ENCODE measurements at regions not wholly inside any gene's neighbourhood (a gene's known extent, or its start where the extent isn't known, plus 50 kb on each side); places are given as distances from the start of the nearest gene placed in this dataset.

DNA sequence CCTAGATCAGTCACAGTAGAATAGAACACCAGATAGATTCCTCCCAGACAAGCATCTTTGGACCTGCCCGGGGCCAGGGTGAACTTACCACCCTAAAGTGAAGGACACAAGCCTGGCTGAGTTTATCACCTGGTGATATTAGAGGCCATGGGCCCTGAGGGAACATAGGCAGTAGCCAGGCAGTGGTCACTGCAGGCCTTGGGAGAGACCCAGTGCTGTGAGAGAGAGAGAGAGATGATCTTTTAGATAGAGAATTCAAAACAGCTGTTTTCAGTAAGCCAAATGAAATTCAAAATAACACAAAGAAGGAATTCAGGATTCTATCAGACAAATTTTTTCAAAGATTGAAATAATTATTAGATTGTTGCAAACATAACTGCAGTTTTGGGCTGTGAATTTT is 1679.9 kb downstream of the EFNB2 start:
- Histone ChIP-seq H2BK120ac (ENCODE audit: low read depth, low read length) (no peak overlapping the region), H3K4me3 (ENCODE audit: insufficient read depth, low read depth, low read length) (no peak overlapping the region), H3K9ac (ENCODE audit: low read depth, low read length) (no peak overlapping the region), H2AK9ac (replicated peaks; ENCODE audit: low read depth, low read length, poor library complexity) (no peak overlapping the region), H3K9me1 (ENCODE audit: insufficient read depth, low read length) (no peaks in the 10 kb centered on the region), H3K4me2 (ENCODE audit: low read depth, low read length) (no peak overlapping the region), H4K8ac (ENCODE audit: low read depth in 2 of 2, low read length in 2 of 2) (no peak overlapping the region), H3K18ac (ENCODE audit: low read depth, low read length) (no peak overlapping the region), H3K27ac (ENCODE audit: insufficient read depth, low read length) (no peak overlapping the region), H2AFZ (replicated peaks; ENCODE audit: low read length, poor library complexity) (no peak overlapping the region), H2BK15ac (ENCODE audit: low read depth, low read length) (no peak overlapping the region), H3K4me1 (ENCODE audit: control insufficient read depth, insufficient read depth, low read length) (no peaks in the 10 kb centered on the region), H4K5ac (ENCODE audit: low read depth, low read length) (no peak overlapping the region), H2BK5ac (ENCODE audit: low read depth, low read length, poor library complexity, severe bottlenecking) (no peak overlapping the region), H3K56ac (ENCODE audit: extremely low read depth, insufficient read depth, low read length) (no peak overlapping the region), H3K36me3 (ENCODE audit: control insufficient read depth, insufficient read depth, low read length) (no peaks in the 10 kb centered on the region), H3K4ac (ENCODE audit: low read depth, low read length) (no peak overlapping the region), H4K20me1 (ENCODE audit: insufficient read depth, low read length) (no peaks in the 10 kb centered on the region), H3K27me3 (ENCODE audit: control insufficient read depth, insufficient read depth, low read length) (no peaks in the 10 kb centered on the region), H2AK5ac (ENCODE audit: low read depth, low read length) (no peak overlapping the region), H3K23ac (ENCODE audit: low read depth, low read length) (no peak overlapping the region), H3K9me3 (ENCODE audit: control insufficient read depth, insufficient read depth, low read length) (peaks cover 7% of the 10 kb centered on the region), H3K14ac (replicated peaks; ENCODE audit: low read depth, low read length) (no peak overlapping the region), H4K91ac (ENCODE audit: insufficient read depth, low read depth, low read length) (no peak overlapping the region), H2BK20ac (ENCODE audit: low read depth, low read length) (no peak overlapping the region), H3K79me1 (ENCODE audit: low read depth in 1 of 2, low read length in 2 of 2) (no peaks in the 10 kb centered on the region)
- no peak for TF ChIP-seq CTCF (conservative IDR thresholded peaks at IDR 0.05; ENCODE audit: low read depth, low read length)
- TF ChIP-seq RCOR1 (IDR thresholded peaks at IDR 0.05; ENCODE audit: insufficient replicate concordance, low read length) = no peak
- no peak for TF ChIP-seq MAZ (IDR thresholded peaks at IDR 0.05; ENCODE audit: borderline replicate concordance, low read depth, low read length)
- TF ChIP-seq BHLHE40 (IDR thresholded peaks at IDR 0.05; ENCODE audit: low read depth, low read length) = no peak
- TF ChIP-seq NFE2L2 (IDR thresholded peaks at IDR 0.05; ENCODE audit: low read depth, low read length) = no peak
- no peak for TF ChIP-seq MXI1 (IDR thresholded peaks at IDR 0.05; ENCODE audit: borderline replicate concordance, low read depth, low read length)
- no peak for TF ChIP-seq RFX5 (IDR thresholded peaks at IDR 0.05; ENCODE audit: low read depth, low read length)
- in situ Hi-C loops (cut with MboI; ENCODE audit: low sequenced_read_pairs) = no loop called here
- DNase-seq = no peak
- BruUV-seq (replicated peaks) = no TSS peak
- no CpG with 5 or more reads among the region's 1 CpG for WGBS, 2 experiments (ENCODE audit: extremely low coverage in 2 of 2, insufficient read length in 1 of 2)
- ChIA-PET CTCF (no interaction called here), POLR2A (ENCODE audit: unreplicated experiment) (no interaction called here)
- intact Hi-C loops (cut with micrococcal nuclease) = no loop called here
- no peak for ATAC-seq (ENCODE audit: low read depth)
- dilution Hi-C loops (cut with HindIII; ENCODE audit: low sequenced_read_pairs, unreplicated experiment) = no loop called here

Measured in IMR-90 (cell line).